ENCODE measurements at regions not wholly inside any gene's neighbourhood (a gene's known extent, or its start where the extent isn't known, plus 50 kb on each side); places are given as distances from the start of the nearest gene placed in this dataset.

DNA sequence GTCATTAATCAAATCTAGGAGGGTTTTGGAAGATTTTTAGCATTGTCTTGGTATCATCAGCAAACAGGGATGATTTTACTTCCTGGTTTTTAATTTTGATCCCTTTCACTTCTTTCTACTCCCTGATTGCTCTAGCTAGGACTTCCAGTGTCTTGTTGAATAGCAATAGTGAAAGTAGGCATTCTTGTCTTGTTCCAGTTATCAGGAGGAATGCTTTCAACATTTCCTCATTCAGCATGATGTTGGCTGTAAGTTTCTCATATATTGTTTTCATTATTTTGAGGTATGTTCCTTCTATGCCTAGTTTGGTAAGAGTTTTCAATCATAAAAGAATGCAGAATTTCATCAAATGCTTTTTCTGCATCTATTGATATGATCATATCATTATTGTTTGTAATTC is 244.2 kb upstream of the CLEC14A start:
- no peak for DNase-seq

- no peak for DNase-seq
Observed at GRCh38 chr14:38496092-38496491, 240.2 kb upstream of the CLEC14A start.

GRCh38 chr14:38490273-38490672 is 234.4 kb upstream of the CLEC14A start:
- DNase-seq: no peak

DNA sequence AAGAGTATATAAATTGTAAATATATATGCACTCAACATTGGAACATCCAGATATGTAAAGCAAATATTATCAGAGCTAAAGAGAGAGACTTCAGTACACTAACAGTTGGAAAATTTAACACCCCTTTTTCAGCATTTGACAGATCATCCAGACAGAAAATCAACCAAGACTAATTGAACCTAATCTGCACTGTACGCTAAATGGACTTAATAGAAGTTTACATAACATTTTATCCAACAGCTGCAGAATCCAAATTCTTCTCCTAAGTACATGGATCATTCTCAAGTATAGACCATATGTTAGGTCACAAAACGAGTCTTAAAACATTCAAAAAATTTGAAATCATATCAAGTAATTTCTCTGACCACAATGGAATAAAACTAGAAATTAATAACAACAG is 229.1 kb upstream of the CLEC14A start:
- DNase-seq: no peak

DNA sequence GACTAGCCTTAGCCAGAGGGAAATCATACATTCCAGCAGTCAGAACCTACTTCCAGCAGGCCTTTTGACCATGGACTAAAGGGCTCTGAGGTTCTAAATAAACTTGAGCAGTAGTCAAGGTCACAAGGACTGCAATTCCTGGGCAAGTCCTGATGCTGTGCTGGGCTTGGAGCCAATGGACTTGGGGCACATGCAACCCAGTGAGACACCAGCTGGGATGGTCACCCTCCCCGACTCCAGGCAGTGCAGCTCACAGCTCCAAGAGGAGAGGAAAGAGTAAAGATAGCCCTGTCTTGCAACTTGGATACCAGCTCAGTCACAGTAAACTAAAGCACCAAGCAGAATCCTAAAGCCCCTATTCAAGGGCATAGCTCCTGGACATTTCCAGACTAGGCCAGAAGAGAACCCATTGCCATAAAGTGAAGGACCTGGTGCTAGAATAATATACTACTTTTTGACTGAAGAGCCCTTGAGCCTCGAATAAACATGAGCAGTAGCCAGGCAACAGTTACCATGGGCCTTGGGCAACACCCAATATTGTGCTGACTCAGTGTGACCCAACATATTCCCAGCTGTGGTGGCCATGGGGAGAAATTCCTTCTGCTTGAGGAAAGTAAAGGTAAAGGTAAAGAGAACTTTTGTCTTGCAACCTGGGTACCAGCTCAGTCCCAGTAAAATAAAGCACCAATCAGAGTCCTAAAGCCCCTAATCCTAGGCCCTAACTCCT is 226.2 kb upstream of the CLEC14A start:
- DNase-seq: no peak

- DNase-seq: no peak
Observed at GRCh38 chr14:38469156-38469555, 213.3 kb upstream of the CLEC14A start.

- DNase-seq: no peak
Observed at GRCh38 chr14:38442208-38442607, 186.3 kb upstream of the CLEC14A start.

DNA sequence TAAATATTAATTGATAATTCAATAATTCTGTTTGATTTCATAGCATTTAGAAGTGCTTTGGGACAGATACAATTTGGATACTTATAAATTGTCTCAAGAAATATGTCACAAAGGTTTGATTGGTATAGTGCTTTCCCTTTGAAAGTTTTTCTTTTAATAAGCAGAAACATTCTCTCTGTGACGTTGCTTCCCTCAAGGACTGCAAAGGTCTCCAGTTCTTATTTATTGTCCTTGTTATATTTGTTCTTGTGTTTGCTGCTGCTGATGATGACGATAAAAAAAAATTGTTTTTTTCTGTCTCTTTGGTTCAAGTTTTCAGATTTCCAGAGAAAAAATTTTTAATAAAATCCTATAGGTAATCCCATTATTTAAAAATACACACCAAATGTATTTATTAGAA is 176.3 kb upstream of the CLEC14A start:
- no peak for DNase-seq

DNA sequence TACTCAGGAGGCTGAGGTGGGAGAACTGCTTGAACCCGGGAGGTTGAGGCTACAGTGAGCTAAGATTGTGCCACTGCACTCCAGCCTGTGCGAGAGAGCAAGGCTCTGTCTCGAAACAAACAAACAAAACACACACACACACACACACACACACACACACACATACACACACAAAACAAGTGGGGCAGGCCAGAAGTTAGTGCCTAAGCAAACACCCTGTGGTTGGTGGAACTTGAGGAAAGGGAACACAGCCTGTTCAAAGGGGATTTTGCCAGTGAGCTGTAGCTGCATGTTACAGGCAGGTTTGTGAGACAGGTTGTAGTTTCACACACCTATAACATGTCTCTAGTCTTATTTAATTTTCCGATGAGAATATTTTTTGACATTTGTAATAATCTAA is 175.3 kb upstream of the CLEC14A start:
- no peak for DNase-seq

- DNase-seq: no peak
Observed at GRCh38 chr14:38430522-38430921, 174.6 kb upstream of the CLEC14A start.

DNA sequence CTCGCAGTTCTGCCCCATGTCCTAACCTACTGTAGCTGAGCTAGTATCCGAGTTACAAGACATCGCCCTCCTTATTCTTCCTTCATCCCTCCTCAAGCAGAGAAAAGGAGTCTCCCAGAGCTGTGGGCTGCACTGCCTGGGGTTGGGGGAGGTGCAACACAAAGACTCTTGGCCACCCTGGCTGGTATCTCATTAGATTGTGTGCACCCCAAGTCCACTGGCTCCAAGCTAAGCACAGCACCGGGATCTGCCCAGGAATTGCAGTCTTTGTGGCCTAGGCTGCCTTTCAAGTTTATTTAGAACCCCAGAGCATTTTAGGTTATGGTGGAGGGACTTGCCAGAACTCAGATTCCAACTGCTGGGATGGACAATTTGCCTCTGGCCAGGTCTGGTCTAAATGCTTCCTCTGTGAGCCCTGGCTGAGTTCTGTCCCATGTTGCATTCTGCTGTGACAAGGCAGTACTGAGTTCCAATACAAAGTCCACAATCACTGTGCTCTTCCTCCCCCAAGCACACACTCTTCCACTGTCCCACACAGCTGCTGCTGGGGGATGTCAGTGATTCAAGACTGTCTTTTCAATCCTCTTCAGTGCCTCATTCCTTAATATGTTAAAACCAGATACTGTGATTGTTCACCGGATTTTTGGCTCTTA is 169.6 kb upstream of the CLEC14A start:
- no peak for DNase-seq

DNA sequence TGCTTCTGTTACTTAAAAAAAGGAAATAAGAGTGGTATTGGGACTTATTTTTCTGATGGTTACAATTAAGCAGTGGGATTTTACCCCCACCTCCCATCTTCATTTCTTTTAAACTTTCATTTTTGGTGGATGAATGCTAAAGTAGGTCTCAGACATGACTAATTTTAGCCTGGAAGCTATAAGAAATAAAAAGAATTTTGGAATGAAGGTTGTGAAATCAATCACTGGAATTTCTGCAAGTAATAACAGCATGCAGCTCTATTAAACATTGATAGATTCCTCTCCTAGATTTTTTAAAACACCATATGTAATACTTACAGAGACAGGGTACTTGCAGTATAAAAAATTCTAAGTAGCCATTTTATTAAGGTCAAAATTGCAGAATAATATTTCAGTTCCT is 164.2 kb upstream of the CLEC14A start:
- DNase-seq: no peak

GRCh38 chr14:38419579-38419978 is 163.7 kb upstream of the CLEC14A start:
- DNase-seq: no peak

DNA sequence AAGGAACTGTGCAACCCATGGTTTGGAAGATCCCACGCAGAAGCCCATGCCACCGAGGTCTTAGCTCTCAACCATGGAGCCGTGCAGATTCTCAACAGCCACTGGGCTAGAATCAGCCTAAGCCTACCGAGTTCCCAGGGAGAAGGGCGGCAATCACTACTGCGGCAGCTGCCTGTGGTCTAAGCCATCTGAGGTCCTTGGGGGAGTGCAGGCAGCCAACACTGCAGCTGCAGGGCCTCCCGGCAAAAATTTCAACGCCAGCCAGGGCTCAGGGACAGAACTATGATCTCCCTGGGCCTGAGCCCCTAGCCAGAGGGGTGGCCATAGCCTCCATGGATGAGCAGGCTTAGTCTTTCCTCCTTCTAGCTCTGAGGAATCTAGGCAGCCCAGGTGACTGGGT is 156.8 kb upstream of the CLEC14A start:
- DNase-seq: no peak

GRCh38 chr14:38410442-38410841 is 154.5 kb upstream of the CLEC14A start:
- DNase-seq: no peak

DNA sequence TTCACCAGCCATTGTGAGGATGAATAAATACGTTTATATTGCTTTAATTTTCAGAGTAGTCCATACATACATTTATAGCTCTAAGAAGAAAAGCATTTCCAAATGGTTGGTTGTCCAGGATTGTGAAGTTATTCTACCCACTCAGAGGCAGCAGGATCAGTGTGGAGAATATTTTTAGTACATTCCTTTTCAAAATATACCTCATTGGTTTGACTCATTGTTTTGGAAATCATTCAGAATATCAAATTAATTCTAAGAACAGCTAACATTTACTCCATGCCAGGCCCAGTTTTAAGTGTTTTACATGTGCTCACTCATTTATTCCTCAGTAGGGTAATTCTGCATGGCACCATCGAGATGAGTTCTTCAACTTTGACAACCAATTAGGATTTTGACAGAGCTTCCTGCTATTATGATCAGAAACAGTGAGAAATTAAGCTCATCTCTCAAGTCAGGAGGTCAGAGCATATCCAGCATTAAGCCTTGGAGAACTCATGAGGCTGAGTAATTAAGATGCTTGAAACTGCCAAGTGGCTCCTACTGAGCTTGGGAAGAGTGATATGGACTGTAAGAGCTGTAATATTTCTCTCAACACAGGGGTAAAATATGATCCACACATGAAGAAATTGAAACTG is 153.3 kb upstream of the CLEC14A start:
- no peak for DNase-seq

GRCh38 chr14:38405851-38406635 is 150.2 kb upstream of the CLEC14A start:
- no peak for DNase-seq

- DNase-seq: no peak
Observed at GRCh38 chr14:38404616-38405015, 148.7 kb upstream of the CLEC14A start.

- no peak for DNase-seq
Observed at GRCh38 chr14:38404100-38404541, 148.2 kb upstream of the CLEC14A start.

DNA sequence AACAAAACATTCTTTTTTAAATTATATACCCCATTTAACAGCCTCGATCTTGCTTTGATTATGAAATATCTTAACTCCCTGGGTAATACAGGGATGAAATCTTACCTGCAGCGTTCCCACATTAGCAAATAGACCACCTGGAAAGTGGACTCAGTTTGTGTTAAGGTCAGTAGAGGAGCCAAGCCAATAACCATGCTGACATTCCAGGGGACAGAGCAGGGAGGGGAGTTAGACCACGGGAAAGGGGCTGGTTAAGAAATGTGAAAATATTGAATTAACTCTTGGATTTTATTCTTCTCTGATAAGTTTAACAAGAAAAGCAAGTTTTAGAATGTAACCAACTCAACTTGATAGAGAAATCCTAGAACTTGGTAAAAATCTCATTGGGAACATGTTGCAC is 144.9 kb upstream of the CLEC14A start:
- no peak for DNase-seq

DNA sequence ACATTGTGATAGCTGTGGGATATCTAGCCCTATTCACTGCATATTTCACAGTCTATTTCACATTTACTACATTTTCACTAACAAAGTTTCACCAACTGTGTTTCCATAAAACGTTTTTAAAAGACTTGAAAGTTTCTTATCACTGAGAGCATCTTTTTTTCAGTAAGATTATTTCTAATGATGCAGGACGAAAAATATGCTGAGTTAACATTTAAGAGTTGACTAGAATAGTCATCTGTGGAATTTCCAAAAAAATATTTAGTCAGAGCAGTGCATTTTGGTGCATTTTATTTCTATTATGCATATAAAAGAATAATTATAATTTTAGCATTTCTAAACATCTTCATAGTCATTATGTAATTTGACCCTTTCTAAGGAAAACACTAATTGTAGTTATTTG is 143.8 kb upstream of the CLEC14A start:
- no peak for DNase-seq

- no peak for DNase-seq
Observed at GRCh38 chr14:38394767-38395166, 138.9 kb upstream of the CLEC14A start.

- no peak for DNase-seq
Observed at GRCh38 chr14:38394064-38394463, 138.2 kb upstream of the CLEC14A start.

DNA sequence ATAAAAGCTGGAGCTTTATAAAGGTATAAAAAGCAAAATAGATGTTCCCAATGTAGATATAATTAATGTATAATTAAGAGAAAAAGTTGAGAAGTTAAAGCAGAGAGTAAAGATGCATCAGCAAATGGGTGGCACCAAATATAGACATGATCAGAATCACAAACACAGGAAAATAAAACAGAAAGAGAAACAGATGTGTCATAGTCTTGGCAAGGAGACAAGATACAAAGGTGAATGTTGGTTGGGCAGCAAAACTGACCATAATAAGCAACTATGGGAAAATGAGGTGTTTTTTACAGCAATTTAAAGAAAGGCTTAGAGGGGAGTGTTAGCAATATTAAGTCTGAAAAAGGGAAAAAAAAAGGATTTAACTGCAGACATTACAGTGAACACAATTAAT is 135.4 kb upstream of the CLEC14A start:
- no peak for DNase-seq
